GM21786 (cell line): ENCODE measurements at regions not wholly inside any gene's neighbourhood (a gene's known extent, or its start where the extent isn't known, plus 50 kb on each side); places are given as distances from the start of the nearest gene placed in this dataset.

ENCODE experiments used
- ATAC-seq: cut with Tn5 transposase; IDR thresholded peaks from one replicate; pipeline ENCODE4 v1.9.1; 2021; ENCODE audit not compliant: unreplicated experiment

GRCh38 chr16:85545227-85545818, 67.8 kb upstream of the GSE1 start:
- no peak for ATAC-seq

- no peak for ATAC-seq
These were observed 66.3 kb upstream of the GSE1 start for GRCh38 chr16:85546585-85547447.

- no peak for ATAC-seq
These were observed 64.7 kb upstream of the GSE1 start for GRCh38 chr16:85548375-85548774.

GRCh38 chr16:85549766-85550421, 63.2 kb upstream of the GSE1 start:
- no peak for ATAC-seq

GRCh38 chr16:85550422-85550864, 62.7 kb upstream of the GSE1 start:
- no peak for ATAC-seq

- no peak for ATAC-seq
These were observed 61.9 kb upstream of the GSE1 start for GRCh38 chr16:85550953-85551924.

- peak; percentile 31 for ATAC-seq
These were observed 60.1 kb upstream of the GSE1 start for GRCh38 chr16:85552980-85553435.

- ATAC-seq = peak; percentile 35
These were observed 59.5 kb upstream of the GSE1 start for GRCh38 chr16:85553436-85554113.

- peak; percentile 55 for ATAC-seq
These were observed 58.8 kb upstream of the GSE1 start for GRCh38 chr16:85554114-85554888.

- ATAC-seq = no peak
These were observed 58.0 kb upstream of the GSE1 start for GRCh38 chr16:85554889-85555718.

GRCh38 chr16:85555719-85556455, 57.2 kb upstream of the GSE1 start:
- ATAC-seq = no peak

- no peak for ATAC-seq
These were observed 56.6 kb upstream of the GSE1 start for GRCh38 chr16:85556456-85557082.

- no peak for ATAC-seq
These were observed 55.8 kb upstream of the GSE1 start for GRCh38 chr16:85557083-85557970.

GRCh38 chr16:85557971-85558657, 55.0 kb upstream of the GSE1 start:
- ATAC-seq = no peak

- ATAC-seq = no peak
These were observed 52.2 kb upstream of the GSE1 start for GRCh38 chr16:85560932-85561247.
